NCI-H2107 treated with DMSO at 0.1 percent for 48 hours (cell line): ENCODE measurements at regions not wholly inside any gene's neighbourhood (a gene's known extent, or its start where the extent isn't known, plus 50 kb on each side); places are given as distances from the start of the nearest gene placed in this dataset.
"Not testable (repeated sequence)": the region's sequence is repeated elsewhere in the genome, so short reads cannot be mapped to it uniquely, and the experiment has no call there.

ENCODE experiments used
- DNase-seq: peaks from one replicate; lab custom pipeline; 2025; ENCODE audit not compliant: unreplicated experiment; lab: John Stamatoyannopoulos, UW

DNA sequence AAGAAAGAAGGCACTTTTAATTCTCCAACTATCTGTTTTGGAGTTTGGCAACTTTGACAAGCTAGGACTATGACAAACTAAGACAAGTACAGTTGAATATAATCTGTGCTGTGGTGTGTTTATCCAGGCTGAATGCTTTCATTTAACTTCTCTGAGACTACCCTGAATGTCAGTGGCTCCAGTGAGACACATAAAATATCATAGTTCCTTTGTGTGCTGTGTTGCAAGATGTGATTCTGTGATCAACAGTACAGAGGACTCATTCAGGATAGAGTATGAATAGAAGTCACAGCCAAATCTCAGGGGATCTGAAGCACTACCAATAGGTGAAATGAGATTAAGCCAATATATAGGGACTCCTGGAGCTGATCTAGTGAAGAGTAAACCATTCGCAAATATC, 876.9 kb upstream of the FBXO33 start:
- no peak for DNase-seq

DNA sequence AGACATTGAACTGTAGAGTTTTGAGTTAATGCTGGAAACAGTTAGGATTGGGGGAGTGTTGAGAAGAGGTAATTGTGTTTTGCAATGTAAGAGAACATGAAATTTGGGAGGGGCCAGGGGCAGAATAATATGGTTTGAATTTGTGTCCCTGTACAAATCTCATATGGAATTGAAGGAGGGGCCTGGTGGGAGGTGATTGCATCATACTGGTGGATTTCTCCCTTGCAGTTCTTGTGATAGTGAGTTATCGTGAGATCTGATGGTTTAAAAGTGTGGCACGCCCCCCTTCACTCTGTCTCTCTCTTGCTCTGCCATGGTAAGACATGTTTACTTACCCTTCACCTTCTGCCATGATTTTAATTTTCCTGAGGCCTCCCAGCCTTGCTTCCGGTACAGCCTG, 876.0 kb upstream of the FBXO33 start:
- no peak for DNase-seq

DNA sequence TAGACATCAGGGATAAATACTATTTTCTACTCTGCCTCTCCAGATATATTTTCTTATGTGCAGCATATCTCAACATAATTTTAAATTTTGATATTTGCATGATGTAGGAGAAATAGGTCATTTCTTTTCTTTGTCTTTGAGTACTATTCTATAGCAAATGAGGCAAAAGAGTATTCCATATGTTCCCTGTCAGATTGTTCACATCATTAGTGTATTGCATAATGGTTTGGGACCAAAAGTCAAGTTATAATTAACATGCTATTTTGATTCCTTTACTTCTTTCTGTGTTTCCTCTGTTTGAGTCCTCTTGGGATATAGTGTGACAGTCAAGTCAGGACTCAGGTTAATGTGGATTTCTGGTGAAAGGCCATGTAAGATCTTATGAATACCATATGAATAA, 864.6 kb upstream of the FBXO33 start:
- no peak for DNase-seq

DNA sequence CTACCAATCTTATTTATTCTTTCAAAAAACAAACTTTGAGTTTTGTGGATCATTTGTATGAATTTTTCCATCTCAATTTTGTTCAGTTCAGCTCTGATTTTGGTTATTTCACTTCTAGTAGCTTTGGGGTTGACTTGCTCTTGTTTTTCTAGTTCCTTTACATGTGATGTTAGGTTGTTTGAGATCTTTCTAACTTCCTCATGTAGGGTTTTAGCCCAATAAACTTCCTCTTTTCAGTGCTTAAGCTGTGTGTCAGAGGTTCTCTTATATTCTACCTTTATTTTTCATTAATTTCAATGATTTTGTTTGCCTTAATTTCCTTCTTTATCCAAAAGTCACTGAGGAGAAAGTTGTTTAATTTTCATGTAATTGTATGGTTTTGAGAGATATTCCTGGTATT, 860.4 kb upstream of the FBXO33 start:
- DNase-seq = no peak

DNA sequence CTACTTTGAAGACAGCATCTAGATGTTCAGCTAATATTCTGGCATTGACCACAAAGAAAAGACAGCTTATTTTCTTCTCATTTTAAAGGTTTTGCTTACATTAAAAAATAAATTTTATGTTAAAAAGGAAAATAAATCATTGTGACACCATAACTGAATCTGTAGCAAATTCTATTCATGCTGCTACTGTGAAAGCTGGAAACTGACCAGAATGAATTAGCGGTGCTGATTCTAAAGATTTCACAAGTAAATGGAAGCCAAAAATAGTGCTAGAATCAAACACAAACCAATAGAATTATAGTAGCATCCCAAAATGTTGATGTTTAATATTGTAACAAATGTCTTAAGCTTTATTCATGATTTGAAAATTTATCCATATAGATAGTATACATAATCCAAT, 850.0 kb upstream of the FBXO33 start:
- DNase-seq = no peak

DNA sequence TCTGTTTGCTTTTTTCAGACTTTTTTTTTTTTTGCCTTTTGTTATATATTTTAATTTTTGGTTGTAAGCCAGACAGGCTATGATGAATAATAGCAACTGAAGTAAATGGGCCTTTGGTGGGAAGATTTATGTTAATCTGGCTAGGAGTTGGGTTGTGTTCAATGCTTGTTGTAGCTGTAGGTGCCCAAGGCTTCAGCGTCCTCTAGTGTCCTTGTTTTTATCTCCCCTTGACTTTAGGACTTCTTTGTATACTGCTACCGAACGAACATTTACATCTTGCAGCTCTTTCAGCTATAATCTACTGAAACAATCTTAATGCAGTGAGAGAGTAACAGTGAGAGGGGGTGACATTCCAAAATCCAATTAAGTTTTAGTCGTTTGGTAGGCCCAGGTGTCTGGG, 848.4 kb upstream of the FBXO33 start:
- no peak for DNase-seq

DNA sequence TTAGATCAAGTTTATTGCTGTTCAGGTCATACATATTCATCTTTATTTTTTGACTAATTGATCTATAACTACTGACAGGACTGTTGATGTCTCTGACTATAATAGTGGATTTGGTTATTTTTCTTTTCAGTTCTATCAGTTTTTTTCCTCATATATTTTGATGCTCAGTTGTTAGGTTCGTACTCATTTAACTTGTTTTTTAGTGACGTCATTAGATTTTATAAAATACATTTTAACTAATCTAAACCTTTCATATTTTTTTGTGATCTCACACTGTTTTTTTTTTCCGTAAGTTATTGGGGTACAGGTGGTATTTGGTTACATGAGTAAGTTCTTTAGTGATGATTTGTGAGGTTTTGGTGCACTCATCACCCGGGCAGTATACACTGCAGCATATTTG, 841.2 kb upstream of the FBXO33 start:
- DNase-seq = no peak

DNA sequence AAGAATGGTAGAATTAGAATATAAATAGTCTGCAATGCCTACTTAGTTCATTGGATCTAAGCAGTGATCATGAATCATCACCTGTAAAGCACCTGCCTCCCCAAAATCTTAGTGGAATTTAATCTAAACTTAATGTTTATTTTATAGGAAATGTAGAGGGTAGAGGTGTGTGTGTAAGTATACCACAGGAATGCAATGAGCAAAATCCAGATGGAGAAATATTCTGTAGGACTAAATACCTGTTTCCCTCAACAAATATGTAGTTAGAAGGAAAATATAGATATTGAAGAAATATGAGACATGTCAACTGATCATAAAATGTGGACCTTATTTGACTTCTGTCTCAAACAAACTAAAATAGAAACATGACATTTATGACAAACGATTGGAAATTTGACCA, 839.2 kb upstream of the FBXO33 start:
- no peak for DNase-seq

DNA sequence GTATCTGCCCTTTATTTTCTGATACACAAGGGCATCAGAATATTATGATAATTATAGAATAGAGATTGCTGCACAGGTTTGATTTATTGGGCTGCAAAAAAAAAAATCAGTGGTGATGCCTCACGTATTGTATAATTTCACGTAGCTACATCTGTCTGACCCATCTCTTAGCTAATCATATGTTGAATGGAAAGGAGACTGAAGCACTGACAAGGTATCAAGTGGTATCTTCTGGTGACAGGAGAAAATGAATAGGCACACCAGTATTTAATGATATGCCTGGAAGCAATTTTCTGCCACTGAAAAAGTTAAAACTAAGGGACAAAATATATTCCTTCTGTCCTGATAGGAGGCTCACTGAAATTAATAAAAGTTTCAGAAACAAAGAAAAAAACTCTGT, 837.2 kb upstream of the FBXO33 start:
- no peak for DNase-seq

DNA sequence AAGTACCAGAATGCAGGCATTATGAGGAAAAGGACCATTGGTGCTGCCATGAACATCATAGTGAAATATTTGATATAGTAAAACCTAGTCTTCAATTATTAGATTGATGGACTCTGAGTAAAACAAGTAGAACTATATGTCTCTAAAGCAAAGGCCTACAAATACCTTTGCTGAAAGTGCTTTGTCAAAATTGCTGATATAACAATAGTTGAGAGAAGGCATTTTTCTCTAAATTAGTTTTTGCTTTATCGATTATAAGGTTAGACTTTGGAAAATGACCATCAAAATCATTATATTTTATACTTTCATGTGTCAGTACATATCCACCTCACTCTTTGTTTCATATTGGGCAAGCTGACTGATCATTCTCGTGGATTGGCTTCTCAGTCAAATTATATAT, 836.0 kb upstream of the FBXO33 start:
- DNase-seq = no peak

DNA sequence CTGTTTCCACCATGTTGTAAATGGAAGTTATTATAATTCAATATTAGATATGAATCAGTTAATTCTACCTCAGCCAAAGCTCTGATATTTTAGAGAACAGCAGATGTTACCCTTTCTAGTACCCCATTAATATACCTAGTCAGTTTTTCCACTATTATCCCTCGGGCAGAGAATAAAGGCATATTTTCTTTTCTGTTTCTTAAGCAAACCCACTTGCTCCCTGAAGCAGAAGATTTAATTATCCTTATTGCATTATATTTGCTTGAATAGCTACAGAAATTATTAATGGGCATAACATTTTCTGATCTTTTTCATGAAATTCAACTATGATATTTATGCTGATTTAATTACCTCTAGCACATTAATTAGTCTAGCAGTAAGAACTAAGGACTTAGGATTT, 832.9 kb upstream of the FBXO33 start:
- DNase-seq = no peak

DNA sequence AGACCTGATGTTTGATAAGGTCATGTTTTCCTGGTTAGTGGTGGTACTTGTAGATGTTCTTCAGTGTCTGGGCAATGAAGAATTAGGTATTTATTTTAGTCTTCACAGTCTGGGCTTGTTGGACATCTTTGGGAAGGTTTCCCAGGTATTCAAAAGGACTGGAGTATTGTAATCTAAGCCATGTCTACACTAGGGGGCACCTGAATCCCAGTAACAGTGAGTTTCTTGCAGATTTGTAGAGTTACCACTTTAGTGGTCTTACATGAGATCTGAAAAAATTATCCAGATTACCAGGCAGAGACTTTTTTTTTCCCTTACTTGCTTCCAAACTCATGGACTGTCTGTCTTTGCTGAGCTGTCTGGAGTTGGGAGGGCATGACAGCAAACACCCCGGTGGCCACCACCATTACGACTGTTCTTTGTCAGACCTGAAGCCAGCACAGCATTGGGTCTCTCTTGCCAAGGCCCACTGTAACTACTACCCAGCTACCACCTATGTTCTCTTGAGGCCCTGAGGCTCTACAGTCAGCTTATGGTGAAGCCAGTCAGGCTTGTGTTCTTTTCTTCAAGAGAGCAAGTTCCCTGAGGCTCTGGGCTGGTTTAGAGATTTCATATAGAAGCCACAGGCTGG, 820.7 kb upstream of the FBXO33 start:
- DNase-seq = no peak

DNA sequence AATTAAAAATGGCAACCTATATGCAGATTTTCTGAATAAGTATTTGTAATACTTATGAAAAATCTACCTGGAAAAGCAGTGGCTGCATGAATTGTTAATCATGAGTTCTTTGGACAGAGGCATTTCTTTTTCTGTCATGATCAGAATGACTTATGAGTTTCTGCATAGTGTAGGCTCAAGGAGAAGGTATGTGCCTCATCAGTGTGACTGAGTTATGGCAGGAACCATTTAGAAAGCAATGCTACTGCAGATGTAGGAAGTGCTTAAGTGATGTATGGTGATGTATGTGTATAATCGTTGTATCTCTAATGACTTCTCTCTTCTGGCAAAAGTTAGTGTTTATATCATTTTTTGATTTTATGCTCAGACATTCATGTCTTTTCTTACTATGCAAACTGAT, 816.4 kb upstream of the FBXO33 start:
- DNase-seq = no peak

DNA sequence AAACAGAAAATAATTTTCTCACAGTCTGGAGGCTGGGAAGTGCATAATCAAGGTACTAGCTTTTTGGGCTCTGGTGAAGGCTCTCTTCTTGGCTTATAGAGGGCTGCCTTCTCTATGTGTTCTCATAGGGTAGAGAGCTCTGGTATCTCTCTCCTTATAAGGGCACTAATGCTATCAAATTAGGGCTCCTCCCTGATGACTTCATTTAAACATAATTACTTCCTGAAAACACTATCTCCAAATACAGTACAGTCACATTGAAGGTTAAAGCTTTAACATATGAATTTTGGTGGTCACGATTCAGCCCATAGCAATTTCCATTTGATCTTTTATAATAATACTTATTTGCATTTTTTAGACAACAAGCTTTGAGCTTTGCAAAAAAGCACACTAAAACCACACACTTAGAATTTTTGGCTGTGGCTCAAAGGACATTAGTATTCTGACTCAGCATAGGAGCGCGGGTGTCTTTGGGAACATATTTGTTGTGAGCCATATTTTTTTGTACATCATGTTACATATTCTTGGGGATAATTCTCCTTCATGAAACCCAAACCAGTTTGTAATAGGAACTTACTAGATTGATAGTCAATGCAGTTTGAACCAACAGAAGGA, 808.1 kb upstream of the FBXO33 start:
- no peak for DNase-seq

DNA sequence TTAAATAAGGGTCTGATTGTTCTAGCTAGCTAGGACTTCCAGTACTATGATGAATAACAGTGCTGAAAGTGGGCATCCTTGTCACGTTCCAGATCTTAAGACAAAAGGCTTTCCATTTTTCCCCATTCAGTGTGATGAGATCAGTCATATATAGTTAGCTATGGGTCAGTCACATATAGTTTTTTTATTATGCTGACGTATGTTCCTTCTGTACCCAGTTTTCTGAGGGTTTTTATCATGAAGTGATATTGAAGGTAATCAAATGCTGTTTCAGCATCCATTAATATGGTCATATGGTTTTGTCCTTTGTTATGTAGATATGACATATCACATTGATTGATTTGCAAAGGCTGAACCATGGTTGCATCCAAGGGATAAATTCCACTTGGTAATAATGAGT, 800.1 kb upstream of the FBXO33 start:
- DNase-seq = no peak

DNA sequence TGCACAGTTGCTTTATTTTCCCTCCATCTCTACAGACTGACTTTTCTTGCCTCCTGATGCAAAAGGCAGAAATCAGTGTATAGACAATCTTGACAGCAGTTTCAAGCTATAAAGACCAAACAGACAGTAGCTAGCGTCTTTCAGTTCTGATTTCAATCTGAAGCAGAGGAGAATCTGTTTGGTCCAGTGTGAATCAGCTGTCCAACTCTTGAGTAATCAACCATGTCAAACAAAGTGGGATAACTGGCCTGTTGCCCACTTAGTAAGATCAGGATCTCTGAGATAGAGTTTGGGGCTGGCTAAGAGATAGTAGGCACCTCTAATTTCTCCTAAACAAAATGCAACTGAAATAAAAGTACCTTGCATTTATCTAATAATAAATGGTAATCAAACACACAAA, 797.4 kb upstream of the FBXO33 start:
- DNase-seq = no peak

DNA sequence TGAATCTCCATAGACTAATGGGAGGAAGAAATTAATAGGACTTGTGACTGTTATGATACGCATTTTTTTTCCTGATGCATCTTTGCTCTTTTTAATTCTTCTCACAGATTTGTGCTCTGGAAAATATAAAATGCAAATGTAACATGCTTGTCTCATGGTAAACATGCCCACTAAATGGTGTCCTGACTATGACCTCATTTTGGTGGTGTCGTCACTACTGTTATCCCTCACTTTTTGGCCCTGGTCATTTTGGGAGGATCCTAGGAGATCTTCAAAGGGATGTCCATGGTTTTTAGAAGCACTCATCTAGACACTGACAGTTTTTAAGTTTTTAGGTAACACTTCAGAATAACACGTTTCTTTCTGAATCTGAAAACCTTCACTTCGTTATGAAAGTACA, 790.8 kb upstream of the FBXO33 start:
- DNase-seq = no peak

DNA sequence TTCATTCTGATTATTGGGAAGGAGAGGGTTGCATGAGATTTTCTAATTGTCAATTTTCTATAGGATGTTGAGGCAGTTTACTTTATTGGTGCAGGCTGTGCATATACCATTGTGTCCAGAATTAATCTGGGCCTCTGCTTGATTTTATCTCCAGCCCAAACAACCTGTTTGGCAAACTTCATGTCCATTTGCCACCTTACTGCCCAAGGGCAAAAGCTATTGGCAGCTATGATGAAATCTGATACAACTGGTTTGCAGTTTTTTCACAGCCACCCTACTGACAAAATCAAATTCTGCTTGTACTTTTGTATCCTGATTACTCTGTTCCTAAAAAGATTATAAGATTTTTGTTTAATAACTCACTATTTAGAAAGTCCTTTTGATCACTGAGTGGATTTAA, 789.2 kb upstream of the FBXO33 start:
- no peak for DNase-seq

DNA sequence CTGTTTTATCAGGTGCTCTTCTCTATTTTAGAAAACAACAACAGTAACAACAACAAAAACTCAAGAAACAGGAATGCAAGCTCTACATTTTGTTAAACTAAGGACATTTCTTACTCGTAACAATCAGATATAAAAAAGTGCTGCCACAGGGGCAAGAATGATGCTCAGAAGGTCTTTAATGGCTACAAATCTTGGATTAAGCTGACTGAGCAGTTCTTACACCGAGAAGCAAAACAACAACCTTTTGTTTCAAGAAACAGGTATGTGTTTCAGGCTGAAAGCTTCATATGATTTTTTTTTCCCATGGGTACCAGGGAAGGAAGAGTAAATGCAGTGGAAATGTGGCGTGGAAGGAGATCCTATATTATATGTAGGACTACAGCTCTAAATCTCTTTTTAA, 786.8 kb upstream of the FBXO33 start:
- DNase-seq = no peak

DNA sequence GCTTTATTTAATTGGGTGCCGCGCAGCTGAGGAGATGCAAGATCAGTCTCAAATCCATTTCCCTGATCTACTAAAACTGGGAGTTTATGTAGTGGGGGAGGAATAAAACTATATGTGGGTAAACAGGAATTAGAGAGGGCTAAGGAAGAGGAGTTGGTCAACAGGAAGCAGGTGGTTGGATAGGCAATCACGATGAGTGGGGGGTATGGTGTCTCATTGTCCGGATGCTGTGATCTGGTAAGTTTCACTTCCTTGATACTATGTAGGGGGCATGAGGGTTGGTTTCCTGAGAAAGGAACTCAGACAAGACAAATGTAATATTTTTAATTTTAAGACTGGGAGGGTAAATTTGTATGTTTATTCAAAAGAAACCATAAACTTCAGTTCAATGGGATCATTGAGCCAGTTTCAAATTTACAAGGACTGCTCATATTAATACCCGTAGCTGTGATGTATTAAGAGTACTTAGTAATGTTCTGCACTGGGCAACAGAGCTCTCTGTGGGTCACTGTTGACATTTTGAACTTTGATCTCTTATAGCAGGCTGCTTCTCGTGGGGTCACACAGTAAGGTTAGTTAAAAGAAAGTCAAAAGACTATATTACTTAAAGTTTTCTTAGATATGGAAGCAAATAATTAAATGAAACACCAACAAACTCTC, 786.2 kb upstream of the FBXO33 start:
- DNase-seq = no peak

DNA sequence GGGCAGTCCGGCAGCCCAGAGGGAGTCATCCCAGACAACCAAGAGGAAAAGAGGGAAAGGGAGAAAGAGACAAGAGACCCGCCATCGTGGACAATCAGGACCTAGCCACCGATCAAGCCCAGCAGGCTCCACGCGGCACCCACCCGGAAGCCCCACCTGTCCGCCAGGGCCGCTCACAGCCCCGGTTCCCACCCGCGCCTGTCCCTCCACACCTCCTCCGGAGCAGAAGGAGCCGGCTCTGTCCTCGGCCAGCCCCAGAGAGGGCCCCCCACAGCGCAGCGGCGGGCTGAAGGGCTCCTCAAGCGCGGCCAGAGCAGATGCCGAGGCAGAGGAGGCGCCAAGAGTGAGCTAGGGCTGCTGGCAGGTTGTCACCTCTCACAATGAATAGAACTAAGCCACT, 784.7 kb upstream of the FBXO33 start:
- DNase-seq = no peak

DNA sequence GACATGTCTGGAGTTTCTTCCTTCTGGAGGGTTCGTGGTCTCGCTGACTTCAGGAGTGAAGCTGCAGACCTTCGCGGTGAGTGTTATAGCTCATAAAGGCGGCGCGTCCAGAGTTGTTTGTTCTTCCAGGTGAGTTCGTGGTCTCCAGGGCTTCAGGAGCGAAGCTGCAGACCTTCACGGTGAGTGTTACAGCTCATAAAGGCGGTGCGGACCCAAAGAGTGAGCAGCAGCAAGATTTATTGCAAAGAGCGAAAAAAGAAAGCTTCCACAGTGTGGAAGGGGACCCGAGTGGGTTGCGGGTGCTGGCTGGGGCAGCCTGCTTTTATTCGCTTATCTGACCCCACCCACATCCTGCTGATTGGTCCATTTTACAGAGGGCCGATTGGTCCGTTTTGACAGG, 784.2 kb upstream of the FBXO33 start:
- not testable (repeated sequence) for DNase-seq

DNA sequence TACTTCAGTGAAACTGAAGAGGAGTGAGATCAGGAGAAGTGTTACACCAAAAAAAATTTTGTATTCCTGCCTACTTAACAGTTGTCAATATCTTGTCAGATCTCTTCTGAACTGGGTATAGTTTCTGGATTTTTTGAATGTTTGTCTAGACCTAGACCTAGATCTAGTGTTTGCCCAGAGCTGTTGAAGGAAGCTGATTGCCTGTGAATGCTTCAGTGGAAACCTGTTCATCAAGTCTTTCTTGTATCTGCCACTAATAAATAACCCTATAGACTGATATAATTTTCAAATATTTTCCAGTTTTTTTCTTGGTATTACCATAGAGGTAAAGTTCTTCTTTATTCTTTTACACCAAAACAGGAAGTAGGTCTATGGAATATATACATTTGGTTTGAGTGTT, 781.5 kb upstream of the FBXO33 start:
- DNase-seq = no peak
